Dedifferentiated amniotic fluid mesenchymal stem cell (primary cell): ENCODE measurements at regions not wholly inside any gene's neighbourhood (a gene's known extent, or its start where the extent isn't known, plus 50 kb on each side); places are given as distances from the start of the nearest gene placed in this dataset.

ENCODE experiments used
- DNase-seq: peaks from one replicate; pipeline ENCODE4 v3.0.0-alpha.2; 2016; ENCODE audit errors: extremely low spot score

DNA sequence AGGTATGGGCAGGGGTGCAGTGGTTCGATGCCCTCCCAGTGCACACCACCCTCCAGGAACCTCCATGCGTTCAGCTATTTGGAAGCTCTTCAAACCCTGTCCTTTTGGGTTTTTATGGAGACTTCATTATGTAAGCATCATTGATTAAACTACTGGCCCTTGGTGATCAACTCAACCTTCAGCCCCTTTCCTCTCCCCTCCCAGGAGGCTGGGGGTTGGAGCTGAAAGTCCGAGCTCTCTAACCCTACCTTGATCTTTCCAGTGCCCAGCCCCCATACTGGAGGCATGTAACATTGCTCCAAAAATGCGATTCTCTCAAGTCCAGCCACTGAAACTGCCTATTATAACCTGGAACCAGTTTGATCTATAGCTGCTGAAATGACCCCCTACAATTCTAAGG is 188.1 kb downstream of the IPO8 start:
- no peak for DNase-seq

DNA sequence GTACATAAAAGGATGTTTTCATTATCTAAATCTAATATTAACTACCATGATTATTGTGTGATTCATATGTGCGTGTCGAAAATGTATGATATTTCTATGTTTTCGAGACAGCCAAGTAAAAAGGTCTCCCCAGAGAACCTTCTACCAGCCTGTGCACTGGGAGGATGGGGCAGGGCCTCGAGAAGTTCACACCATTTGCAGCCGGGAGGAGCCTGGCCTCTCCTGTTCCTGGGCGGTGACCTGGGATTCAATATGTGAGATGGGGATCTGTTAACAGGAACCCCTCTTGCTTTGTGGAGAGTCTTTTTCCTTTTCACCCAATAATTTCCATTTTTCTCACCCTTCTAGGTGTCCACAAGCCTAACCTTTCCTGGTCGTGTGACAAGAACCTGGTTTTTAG is 189.3 kb downstream of the IPO8 start:
- no peak for DNase-seq

DNA sequence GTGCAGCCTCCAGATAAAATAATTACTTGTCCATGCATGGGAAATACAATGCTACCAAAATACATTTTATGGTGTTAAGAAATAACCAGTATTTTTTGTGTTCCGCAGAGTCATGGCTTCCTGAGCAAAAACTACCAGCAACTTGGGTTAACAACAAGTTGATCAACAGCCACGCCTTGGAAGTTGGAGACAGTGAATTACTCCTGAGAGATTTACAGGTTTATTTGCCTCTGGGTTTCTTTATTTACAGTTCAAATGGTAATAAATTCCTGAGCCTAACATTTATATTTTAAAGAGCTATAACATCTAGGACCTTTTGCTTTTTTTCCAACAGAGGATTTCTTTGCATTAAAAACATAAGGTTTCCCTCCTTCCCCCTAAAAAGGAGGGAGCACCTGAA is 194.0 kb downstream of the IPO8 start:
- DNase-seq, result no peak

DNA sequence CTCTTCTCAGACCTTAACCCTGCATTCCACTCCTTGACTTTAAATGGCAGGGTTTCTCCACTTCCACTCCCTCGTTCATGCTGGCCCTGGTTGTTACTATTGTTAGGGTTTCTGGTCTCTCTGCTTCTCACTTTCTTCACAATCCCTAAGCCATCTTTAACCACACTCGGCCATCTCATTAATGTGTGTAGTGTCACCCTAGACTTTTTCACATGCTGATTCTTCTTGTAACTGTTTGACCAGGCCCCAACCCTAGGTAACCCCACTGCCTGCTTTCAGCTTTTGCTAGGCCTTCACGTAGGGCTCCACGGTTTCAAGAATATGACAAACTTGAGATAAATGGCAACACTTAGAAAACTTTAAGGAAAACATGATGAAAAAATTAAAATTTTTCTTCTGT is 195.1 kb downstream of the IPO8 start:
- no peak for DNase-seq

DNA sequence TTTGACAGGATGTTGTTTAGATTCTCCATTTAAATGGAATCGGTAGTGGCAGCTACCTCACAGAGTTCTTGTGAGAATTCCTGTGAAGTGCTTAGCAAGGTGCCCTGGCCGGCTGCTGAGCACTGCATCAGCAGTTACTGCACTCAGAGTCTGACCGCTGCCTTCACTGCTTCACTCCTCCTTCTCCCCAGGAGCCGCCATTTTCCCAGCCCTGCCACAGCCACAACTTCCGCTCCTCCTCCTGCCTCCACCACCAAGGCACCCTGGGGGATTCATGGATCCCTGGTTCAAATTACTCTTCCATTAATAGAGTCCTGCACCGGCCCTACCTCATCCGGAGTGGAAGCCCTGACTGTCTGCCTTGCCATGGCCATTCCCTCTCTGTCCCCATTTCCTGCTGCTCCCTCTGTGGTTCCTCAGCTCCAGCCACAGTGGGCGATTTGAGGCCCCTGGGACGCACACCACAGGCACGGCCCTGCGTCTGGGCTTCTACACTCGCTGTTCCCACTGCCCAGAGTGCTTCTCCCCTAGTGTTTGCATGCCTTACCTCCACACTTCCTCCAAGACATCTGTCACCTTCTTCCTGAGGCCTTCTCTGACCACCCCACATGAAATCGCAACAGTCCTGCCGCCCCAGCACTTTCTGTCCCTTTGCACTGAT is 210.3 kb downstream of the IPO8 start:
- no peak for DNase-seq

DNA sequence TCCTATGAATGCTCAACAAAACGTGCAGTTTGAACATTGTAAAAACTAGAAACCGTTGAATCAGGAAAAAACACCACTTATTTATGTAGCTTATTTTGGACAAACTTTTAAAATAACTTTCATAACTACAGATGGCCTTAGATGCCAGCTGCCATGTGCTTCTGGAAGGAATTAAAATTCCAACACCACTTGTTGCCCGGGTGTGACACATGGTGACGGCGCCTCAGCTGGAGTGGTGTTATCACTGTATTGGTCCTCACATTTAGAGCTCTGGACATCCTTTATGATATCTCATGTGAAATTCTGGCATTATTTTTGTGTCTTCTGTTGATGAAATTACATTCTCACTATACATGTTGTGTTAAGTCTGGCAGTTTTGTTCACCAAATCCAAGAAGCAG is 211.0 kb downstream of the IPO8 start:
- DNase-seq, result no peak

DNA sequence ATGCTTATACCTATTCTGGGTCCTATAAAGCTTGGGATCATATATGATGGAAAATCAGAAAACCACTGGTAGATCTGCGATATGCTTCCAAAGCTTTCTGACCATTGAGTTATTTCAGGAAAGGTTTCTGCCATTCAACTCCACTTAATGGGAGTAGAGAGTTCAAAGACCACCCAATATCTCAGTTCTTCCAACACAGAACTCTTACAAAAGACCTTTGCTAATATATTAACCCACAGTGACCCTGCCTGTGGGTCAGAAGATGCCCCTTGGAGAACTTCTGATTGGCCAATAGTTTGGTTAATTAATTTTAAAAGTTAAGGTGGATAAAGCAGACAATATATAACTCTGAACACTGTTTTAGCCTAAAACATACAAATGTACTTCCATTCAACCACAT is 213.0 kb downstream of the IPO8 start:
- DNase-seq, result no peak

DNA sequence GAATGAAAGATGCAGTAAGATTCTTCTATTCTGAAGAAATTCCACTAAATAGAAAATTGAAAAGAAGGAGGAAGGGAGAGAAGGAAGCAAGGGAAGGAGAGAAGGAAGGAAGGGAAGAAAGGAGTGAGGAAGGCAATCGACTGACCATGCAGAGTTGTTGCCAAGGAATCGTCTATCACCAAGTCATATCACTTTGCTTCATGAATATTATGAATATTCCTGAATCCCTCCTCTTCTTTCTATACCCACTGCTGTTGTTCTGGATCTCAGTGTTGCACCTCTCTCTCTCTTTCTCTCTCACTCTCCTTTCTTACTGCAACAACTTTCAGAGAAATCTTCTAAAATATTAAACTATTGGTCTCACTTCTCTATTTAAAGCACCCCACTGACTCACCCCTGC is 222.4 kb downstream of the IPO8 start:
- no peak for DNase-seq

DNA sequence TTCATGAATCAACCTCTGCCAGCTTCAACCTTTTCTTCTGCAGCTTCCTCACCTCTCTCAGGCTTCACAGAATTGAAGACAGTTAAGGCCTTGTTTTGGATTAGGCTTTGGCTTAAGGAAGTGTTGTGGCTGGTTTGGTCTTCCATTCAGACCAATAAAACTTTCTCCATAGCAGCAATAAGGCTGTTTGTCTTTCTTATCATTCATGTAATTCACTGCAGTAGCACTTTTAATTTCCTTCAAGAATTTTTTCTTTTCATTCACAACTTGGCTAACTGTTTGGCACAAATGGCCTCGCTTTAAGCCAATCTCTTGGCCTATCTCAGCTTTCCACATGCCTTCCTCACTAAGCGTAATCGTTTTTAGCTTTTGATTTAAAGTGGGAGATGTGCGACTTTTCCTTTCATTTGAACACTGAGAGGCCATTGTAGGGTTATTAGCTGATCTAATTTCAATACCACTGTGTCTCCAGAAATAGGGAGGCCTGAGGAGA is 229.5 kb downstream of the IPO8 start:
- DNase-seq, result no peak

DNA sequence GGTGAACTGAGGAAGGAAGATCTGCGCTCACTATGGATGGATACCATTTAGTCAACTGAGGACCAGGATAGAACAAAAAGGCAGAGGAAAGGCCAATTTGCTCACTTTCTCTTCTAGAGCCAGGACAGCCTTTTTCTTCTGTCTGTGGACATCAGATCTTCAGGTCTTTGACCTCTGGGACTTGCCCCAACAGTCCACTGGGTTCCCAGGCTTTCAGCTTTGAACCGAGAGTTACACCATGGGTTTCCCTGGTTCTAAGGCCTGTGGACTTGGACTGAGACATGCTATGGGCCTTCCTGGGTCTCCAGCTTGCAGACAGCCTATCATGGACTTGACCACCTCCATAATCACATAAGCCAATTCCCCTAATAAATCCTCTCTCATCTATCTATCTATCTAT is 232.0 kb downstream of the IPO8 start:
- DNase-seq, result no peak

DNA sequence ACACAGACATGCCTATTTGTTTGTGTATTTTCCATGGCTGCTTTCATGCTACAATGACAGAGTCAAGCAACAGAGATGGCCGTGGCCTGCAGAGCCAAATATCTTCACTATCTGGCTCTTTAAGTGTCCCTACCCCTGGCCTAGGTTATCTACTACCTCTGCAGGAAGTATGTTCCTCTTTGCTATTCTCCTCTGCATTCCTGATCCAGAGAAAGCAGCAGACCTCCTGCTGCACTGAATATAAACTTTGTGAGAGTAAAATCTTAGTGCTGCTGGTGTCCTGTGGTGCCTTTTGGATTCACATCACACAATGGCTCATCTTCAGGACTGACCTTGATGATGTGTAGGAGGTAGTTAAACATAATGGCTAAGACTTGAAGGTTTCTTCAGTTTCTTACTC is 233.4 kb downstream of the IPO8 start:
- no peak for DNase-seq

DNA sequence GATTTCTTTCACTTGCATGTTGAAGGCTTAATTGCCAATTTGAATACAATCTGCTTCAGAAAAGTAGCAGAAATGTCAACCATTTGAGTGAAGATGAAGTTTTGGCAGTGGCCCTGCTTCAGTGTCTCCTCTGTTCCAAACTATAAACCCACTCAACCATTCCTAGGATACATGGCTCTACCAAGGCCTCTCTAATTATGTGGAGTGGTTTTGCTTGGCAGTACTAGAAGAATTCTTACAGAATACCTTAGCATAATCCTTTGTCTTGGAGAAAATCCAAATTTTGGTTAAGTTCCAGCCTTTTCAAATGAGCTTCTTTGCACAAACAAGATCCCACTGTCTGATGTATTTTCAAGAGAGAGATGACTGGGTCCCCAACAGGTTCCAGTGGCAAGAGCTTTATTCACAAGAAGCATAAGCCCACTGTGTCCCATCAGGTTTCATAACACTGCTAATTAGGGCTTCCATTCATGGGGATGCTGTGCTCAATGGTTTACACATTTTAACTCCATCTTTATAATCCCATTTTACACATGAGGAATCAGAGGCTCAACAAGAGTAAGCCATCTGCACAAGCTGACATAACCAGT is 234.5 kb downstream of the IPO8 start:
- DNase-seq, result no peak

DNA sequence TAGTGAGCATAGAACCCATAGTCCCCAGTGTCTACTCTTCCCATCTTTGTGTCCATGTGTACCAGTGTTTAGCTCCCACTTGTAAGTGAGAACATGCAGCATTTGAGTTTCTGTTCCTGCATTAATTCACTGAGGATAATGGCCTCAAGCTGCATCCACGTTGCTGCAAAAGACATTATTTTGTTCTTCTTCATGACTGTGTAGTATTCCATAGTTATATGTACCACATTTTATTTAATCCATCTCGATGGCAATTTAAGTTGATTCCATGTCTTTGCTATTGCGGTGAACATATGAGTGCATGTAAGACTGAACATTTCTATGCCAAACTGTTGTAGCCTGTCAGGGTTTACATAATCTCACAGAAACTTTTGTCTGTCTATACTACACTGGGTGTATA is 237.2 kb downstream of the IPO8 start:
- no peak for DNase-seq

DNA sequence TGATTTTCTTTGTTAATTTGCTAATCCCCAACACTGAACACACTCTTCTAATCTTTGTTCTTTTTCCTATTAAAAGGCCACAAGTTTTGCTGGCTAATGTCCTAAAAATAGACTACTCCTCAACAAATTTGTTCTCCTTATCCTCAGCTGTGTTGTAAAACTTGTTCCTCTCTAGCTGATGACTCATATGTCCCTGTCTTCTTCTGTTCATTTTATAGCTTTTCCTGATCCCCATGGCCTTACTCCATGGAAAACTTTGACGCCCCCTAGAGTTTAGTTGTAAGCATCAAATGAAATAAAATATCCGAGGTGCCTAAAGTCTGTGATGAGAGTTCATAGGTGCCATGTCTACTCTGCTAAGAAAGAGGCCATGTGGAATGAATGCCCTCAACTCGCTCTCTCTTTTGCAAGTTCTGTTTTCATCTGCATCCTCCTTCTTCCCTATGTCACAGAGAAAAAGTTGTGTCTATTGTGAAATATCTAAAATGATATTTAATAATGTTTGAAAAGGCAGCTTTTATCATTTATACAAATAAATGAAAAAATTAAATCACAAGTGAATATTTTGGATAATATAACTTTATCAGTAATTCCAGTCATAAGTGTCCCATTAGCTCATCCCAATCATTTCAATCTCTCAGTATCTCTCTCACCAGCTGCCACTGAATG is 237.9 kb downstream of the IPO8 start:
- DNase-seq, result no peak

DNA sequence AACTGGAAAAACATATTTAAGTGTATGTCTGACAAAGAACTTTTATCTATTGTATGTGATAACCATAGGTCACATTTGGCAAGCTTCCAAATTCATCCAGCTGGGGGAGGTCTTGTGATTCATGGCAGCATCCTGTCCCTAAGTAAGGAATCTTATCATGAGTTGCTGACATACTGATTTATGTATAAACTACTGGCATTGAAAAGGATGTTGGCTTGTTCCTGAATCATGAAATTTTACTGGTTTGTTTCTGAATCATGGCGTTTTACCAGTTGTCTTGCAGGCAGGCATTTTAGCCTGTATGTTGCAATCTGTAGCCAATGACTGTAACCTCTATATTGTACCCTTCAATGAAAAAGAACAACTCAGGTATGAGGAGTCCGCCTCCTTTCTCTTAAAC is 244.8 kb downstream of the IPO8 start:
- DNase-seq, result no peak

DNA sequence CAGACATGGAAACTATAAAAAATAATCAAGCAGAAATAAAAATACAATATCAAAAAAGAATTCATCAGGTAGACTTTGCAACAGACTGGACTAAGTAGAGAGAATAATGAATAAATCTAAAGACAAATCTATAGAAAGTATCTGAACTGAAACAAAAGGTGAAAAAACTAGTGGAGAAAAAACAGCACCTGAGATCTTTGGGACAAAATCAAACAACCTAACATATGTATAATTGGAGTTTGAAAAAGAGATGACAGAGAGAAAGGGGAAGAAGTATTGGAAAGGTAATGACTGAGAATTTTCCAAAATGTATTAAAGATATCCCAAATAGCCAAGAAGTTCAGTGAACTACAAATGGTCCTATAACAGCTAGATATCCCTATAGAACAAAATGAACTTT is 245.4 kb downstream of the IPO8 start:
- DNase-seq, result no peak

DNA sequence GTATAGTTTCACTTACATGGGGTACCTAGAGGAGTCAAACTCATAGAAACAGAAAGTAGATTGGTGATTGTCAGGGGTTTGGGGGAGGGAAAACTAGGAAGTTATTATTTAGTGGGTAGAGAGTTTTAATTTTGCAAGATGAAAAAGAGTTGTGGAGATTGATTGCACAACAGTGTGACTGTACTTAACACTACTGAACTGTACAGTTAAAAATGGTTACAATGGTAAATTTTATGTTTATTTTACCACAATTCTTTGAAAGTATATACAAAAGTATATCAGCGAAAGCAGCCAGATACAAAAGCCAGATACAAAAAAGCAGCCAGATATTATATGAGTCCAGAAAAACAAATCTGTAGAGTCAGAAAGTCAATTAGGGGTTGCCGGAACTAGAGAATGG is 247.6 kb downstream of the IPO8 start:
- no peak for DNase-seq

DNA sequence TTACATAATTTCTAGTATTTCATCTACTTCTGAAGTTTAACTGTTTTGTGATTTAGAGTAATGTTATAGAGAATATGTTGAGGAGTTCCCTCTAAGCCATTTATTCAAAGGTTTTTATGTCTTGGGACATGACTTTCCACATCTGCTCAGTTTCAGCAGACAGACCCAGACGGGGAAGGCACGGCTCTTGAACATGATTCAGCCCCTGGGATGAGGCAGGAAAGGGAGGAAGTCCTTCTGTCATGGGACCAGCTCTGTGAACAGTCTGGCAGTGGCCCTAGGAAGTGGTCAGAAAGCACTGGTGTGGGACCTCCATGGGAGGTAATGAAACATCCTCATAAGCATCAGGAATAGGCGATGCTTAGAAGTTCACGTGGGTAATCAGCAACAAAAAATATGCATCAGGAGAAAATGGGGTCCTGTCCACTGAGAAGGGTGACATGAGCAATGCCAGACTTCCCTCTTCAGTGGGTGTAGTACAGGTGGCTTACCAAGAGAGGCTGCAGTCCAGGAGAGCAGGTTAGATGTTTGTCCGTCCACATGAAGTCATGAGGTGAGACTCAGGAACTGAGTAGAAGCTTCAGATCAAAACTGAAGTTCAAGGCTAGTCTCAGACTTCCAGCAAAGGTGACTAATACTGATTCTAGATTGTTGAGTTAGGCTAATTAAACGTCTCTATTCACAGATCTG is 248.5 kb downstream of the IPO8 start:
- DNase-seq, result no peak

DNA sequence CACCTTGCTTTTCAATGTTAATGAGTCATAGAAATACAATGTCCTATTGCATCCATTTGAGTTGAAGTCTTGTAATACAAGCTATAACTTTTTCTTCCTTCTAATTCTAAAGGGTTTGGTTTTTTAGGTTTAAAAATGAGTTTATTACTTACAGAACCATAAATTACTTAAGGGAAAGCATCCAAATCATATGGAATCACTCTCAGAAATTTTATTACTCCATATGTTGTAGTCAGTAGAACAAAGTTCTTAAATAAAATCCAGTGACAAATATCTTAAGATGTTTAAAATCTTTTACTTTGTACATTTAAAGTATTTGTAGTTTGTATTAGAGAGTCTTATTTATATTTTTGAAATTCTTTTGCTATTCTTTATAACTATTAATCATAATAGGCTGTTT is 253.2 kb downstream of the IPO8 start:
- no peak for DNase-seq

DNA sequence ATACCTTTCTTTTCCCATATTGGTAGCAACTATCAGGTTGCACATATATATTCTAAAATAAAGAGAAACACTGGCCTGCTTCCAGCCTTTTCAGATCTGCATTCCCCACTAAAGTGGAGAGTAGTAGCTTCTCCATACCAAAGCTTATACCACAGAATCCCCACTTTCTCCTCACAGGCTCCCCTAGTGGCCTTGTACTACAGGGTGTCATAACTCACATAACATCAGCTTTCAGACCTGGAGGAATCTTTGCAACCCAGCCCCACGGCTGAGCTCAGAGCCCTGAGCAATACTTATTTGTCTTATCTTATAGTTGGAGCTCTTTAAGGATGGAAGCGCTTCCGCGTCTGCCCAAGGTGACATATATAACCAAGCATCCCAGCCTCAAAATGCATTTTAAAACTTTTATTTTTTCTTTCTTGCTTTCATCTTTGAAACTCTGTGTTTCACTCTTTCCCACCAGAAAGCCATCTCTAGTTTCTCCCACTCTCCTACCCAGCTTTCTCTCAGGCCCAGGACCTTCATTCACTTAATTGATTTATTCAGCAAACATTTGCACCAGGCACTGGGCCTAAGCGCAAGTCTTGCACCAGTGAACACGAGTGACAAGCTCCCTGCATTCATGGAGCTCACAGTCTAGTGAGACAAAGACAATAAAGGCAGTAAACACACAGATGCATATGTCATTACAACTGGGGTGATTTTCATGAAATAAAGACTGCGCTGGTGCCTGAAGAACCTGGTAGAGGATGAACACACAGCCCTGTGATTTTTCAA is 254.7 kb downstream of the IPO8 start:
- peak; percentile 28 for DNase-seq

DNA sequence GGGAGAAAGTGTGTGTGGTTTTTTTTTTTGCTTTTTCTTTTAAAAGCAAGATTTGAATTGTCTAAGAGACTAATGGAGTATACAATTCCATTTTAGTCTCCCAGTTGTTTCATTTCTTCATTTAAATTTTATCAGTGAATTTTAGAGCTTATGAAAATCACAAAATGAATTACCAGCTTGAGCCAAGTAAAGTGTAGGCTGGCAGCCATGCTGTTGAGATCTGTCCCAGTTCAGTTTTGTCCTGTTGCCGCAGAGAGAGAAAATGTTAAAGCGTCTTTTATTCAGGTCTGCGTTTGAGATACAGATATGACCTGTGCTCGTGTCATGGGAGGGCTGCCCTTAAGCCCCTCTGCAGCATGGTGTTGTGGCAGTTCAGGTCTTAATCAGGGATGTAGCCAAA is 256.5 kb downstream of the IPO8 start:
- no peak for DNase-seq

DNA sequence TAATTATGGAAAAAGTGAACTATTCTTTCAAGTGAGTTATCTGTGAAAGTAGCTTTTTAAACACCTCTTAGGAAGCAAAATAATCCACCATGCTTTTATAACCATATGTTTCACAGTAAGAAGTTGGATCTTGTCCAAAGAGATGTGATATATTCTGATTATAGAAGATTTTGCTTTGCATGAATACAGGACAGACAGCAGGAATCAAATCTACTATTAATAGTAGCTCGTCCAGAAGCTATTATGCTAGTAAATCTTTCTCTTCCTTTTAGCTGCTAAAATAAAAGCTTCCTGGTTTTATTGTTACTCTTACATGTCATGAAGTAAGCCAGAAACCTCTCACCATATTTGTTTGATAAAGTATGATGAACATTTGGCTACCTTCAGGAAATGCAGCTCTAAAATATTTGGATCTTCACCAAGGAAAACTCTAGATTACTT is 257.0 kb downstream of the IPO8 start:
- no peak for DNase-seq
